Naive B cell (primary cell): ENCODE measurements at regions not wholly inside any gene's neighbourhood (a gene's known extent, or its start where the extent isn't known, plus 50 kb on each side); places are given as distances from the start of the nearest gene placed in this dataset.

Source experiments
- ATAC-seq, 2 donors: fragments of 150-1000 bp; cut with Tn5 transposase; 2 replicates each; pipeline ENCODE4 v1.10.0; 2021; ENCODE audit warnings: low read depth in 2 of 2, mild to moderate bottlenecking in 2 of 2, moderate library complexity in 2 of 2
- DNase-seq: peaks from one replicate; pipeline ENCODE4 v3.0.0; 2022
- H3K27ac Mint-ChIP-seq, 6 donors: one replicate each; pipeline ENCODE4 v1.8.0; 2020 to 2022; ENCODE audit warnings: mild to moderate bottlenecking in 6 of 6, mixed read lengths in 6 of 6, moderate library complexity in 5 of 6, inconsistent platforms in 2 of 6
- H3K27me3 Mint-ChIP-seq, 3 donors: one replicate each; pipeline ENCODE4 v1.8.0; 2021 to 2022; ENCODE audit warnings: mixed read lengths in 3 of 3, mild to moderate bottlenecking in 1 of 3
- H3K36me3 Mint-ChIP-seq, 2 donors: one replicate each; pipeline ENCODE4 v1.8.0; 2020 to 2022; ENCODE audit warnings: mixed read lengths in 2 of 2, inconsistent platforms in 1 of 2, mild to moderate bottlenecking in 1 of 2
- H3K4me1 Mint-ChIP-seq, 3 donors: one replicate each; pipeline ENCODE4 v1.8.0; 2020 to 2022; ENCODE audit warnings: mixed read lengths in 3 of 3, inconsistent platforms in 1 of 3, mild to moderate bottlenecking in 1 of 3, moderate library complexity in 1 of 3
- H3K4me3 Mint-ChIP-seq, 8 donors: one replicate each; pipeline ENCODE4 v1.8.0; 2020 to 2022; ENCODE audit warnings: mild to moderate bottlenecking in 8 of 8, mixed read lengths in 8 of 8, moderate library complexity in 8 of 8, inconsistent platforms in 2 of 8
- H3K9me3 Mint-ChIP-seq, 7 donors: one replicate each; pipeline ENCODE4 v1.8.0; 2020 to 2022; ENCODE audit warnings: mixed read lengths in 7 of 7, mild to moderate bottlenecking in 5 of 7, inconsistent platforms in 2 of 7, moderate library complexity in 1 of 7

- ATAC-seq: no peak
- H3K4me3 Mint-ChIP-seq: no peak overlapping the region
- H3K27me3 Mint-ChIP-seq: peaks cover 1 to 15% (median 5%) of the 10 kb centered on the region in 3 donors
- H3K36me3 Mint-ChIP-seq: no peaks in the 10 kb centered on the region
- DNase-seq: no peak
- no peaks in the 10 kb centered on the region for H3K4me1 Mint-ChIP-seq
- H3K27ac Mint-ChIP-seq: no peak overlapping the region
- peaks cover 2 to 16% (median 12%) of the 10 kb centered on the region in 7 donors for H3K9me3 Mint-ChIP-seq
Observed at GRCh38 chr11:13110929-13111812, 102.1 kb downstream of the RASSF10 start.

GRCh38 chr11:13111813-13112130 is 102.7 kb downstream of the RASSF10 start:
- peaks cover 2 to 16% (median 12%) of the 10 kb centered on the region in 7 donors for H3K9me3 Mint-ChIP-seq
- no peak for DNase-seq
- no peaks in the 10 kb centered on the region for H3K36me3 Mint-ChIP-seq
- no peak for ATAC-seq
- peaks cover 0 to 21% (median 5%) of the 10 kb centered on the region in 3 donors for H3K27me3 Mint-ChIP-seq
- no peak overlapping the region for H3K4me3 Mint-ChIP-seq
- no peaks in the 10 kb centered on the region for H3K4me1 Mint-ChIP-seq
- no peak overlapping the region for H3K27ac Mint-ChIP-seq

GRCh38 chr11:13114566-13115379 is 105.7 kb downstream of the RASSF10 start:
- Mint-ChIP-seq H3K4me1 (no peaks in the 10 kb centered on the region), H3K27ac (peak overlapping the region in 1 of 6 donors; percentile 21), H3K27me3 (peaks cover 5 to 16% (median 14%) of the 10 kb centered on the region in 3 donors), H3K9me3 (peaks cover 0 to 3% (median 0%) of the 10 kb centered on the region in 7 donors), H3K4me3 (no peak overlapping the region), H3K36me3 (no peaks in the 10 kb centered on the region)
- ATAC-seq: no peak
- DNase-seq: no peak

GRCh38 chr11:13115380-13115675 is 106.2 kb downstream of the RASSF10 start:
- H3K36me3 Mint-ChIP-seq: no peaks in the 10 kb centered on the region
- H3K4me3 Mint-ChIP-seq: no peak overlapping the region
- H3K27ac Mint-ChIP-seq: peak overlapping the region in 1 of 6 donors; percentile 9
- H3K27me3 Mint-ChIP-seq: peaks cover 5 to 18% (median 16%) of the 10 kb centered on the region in 3 donors
- peaks cover 0 to 3% (median 0%) of the 10 kb centered on the region in 7 donors for H3K9me3 Mint-ChIP-seq
- DNase-seq (no peak), ATAC-seq (no peak)
- H3K4me1 Mint-ChIP-seq: no peaks in the 10 kb centered on the region

GRCh38 chr11:13116491-13116890 is 107.4 kb downstream of the RASSF10 start:
- peak overlapping the region in 1 of 6 donors; percentile 79 for H3K27ac Mint-ChIP-seq
- ATAC-seq (no peak), DNase-seq (no peak)
- H3K4me3 Mint-ChIP-seq: no peak overlapping the region
- H3K27me3 Mint-ChIP-seq: peaks cover 5 to 21% (median 16%) of the 10 kb centered on the region in 3 donors
- H3K36me3 Mint-ChIP-seq: no peaks in the 10 kb centered on the region
- H3K9me3 Mint-ChIP-seq: peaks cover 0 to 3% (median 0%) of the 10 kb centered on the region in 7 donors
- H3K4me1 Mint-ChIP-seq: no peaks in the 10 kb centered on the region

- Mint-ChIP-seq H3K9me3 (peaks cover 0 to 3% (median 0%) of the 10 kb centered on the region in 7 donors), H3K27me3 (peaks cover 5 to 21% (median 16%) of the 10 kb centered on the region in 3 donors), H3K36me3 (no peaks in the 10 kb centered on the region), H3K4me1 (no peaks in the 10 kb centered on the region), H3K4me3 (no peak overlapping the region), H3K27ac (no peak overlapping the region)
- no peak for ATAC-seq
- DNase-seq: no peak
Observed at GRCh38 chr11:13117344-13117743, 108.2 kb downstream of the RASSF10 start.

GRCh38 chr11:13118194-13118593 is 109.1 kb downstream of the RASSF10 start:
- no peak for DNase-seq
- Mint-ChIP-seq H3K4me1 (no peaks in the 10 kb centered on the region), H3K27ac (no peak overlapping the region), H3K9me3 (peaks cover 0 to 5% (median 2%) of the 10 kb centered on the region in 7 donors), H3K4me3 (no peak overlapping the region), H3K27me3 (peaks cover 8 to 21% (median 16%) of the 10 kb centered on the region in 3 donors), H3K36me3 (no peaks in the 10 kb centered on the region)
- no peak for ATAC-seq

GRCh38 chr11:13118650-13119049 is 109.5 kb downstream of the RASSF10 start:
- no peak overlapping the region for H3K4me3 Mint-ChIP-seq
- no peak for ATAC-seq

GRCh38 chr11:13119361-13119760 is 110.2 kb downstream of the RASSF10 start:
- Mint-ChIP-seq H3K27me3 (peaks cover 5 to 21% (median 16%) of the 10 kb centered on the region in 3 donors), H3K4me1 (no peaks in the 10 kb centered on the region), H3K9me3 (peaks cover 0 to 7% (median 2%) of the 10 kb centered on the region in 7 donors), H3K36me3 (no peaks in the 10 kb centered on the region), H3K4me3 (no peak overlapping the region), H3K27ac (no peak overlapping the region)
- DNase-seq (no peak), ATAC-seq (no peak)

More at GRCh38 chr11:13118650-13119049, 109.5 kb downstream of the RASSF10 start:
- Mint-ChIP-seq H3K4me1 (no peaks in the 10 kb centered on the region), H3K27me3 (peaks cover 6 to 21% (median 16%) of the 10 kb centered on the region in 3 donors), H3K9me3 (peaks cover 0 to 5% (median 2%) of the 10 kb centered on the region in 7 donors), H3K36me3 (no peaks in the 10 kb centered on the region), H3K27ac (no peak overlapping the region)
- DNase-seq: no peak

- H3K27ac Mint-ChIP-seq: no peak overlapping the region
- H3K27me3 Mint-ChIP-seq: peaks cover 7 to 21% (median 19%) of the 10 kb centered on the region in 3 donors
- H3K9me3 Mint-ChIP-seq: peaks cover 0 to 9% (median 2%) of the 10 kb centered on the region in 7 donors
- no peaks in the 10 kb centered on the region for H3K36me3 Mint-ChIP-seq
- ATAC-seq: no peak
- no peak overlapping the region for H3K4me3 Mint-ChIP-seq
- no peaks in the 10 kb centered on the region for H3K4me1 Mint-ChIP-seq
- DNase-seq: no peak
Observed at GRCh38 chr11:13119941-13120520, 110.9 kb downstream of the RASSF10 start.

GRCh38 chr11:13120691-13121090 is 111.6 kb downstream of the RASSF10 start:
- Mint-ChIP-seq H3K4me3 (no peak overlapping the region), H3K27me3 (peaks cover 10 to 24% (median 21%) of the 10 kb centered on the region in 3 donors)
- no peak for DNase-seq

GRCh38 chr11:13126430-13126829 is 117.3 kb downstream of the RASSF10 start:
- ATAC-seq: no peak
- peaks cover 3 to 16% (median 8%) of the 10 kb centered on the region in 7 donors for H3K9me3 Mint-ChIP-seq
- H3K36me3 Mint-ChIP-seq: no peaks in the 10 kb centered on the region
- no peak overlapping the region for H3K4me3 Mint-ChIP-seq
- H3K4me1 Mint-ChIP-seq: no peaks in the 10 kb centered on the region
- no peak for DNase-seq
- no peak overlapping the region for H3K27ac Mint-ChIP-seq
- H3K27me3 Mint-ChIP-seq: peaks cover 0 to 14% (median 10%) of the 10 kb centered on the region in 3 donors

More at GRCh38 chr11:13120691-13121090, 111.6 kb downstream of the RASSF10 start:
- ATAC-seq: no peak
- Mint-ChIP-seq H3K36me3 (no peaks in the 10 kb centered on the region), H3K9me3 (peaks cover 0 to 12% (median 4%) of the 10 kb centered on the region in 7 donors), H3K27ac (no peak overlapping the region), H3K4me1 (no peaks in the 10 kb centered on the region)

GRCh38 chr11:13127161-13127560 is 118.0 kb downstream of the RASSF10 start:
- DNase-seq: no peak
- Mint-ChIP-seq H3K27me3 (peaks cover 0 to 14% (median 10%) of the 10 kb centered on the region in 3 donors), H3K36me3 (no peaks in the 10 kb centered on the region), H3K27ac (no peak overlapping the region), H3K4me1 (no peaks in the 10 kb centered on the region), H3K9me3 (peaks cover 4 to 19% (median 11%) of the 10 kb centered on the region in 7 donors), H3K4me3 (no peak overlapping the region)
- ATAC-seq: no peak
